HG03159 (cell line): ENCODE measurements at regions not wholly inside any gene's neighbourhood (a gene's known extent, or its start where the extent isn't known, plus 50 kb on each side); places are given as distances from the start of the nearest gene placed in this dataset.
"Not testable (repeated sequence)": the region's sequence is repeated elsewhere in the genome, so short reads cannot be mapped to it uniquely, and the experiment has no call there.

Experiments used
- ATAC-seq: cut with Tn5 transposase; IDR thresholded peaks from one replicate; pipeline ENCODE4 v1.9.1; 2021; ENCODE audit warnings: mild to moderate bottlenecking, moderate library complexity; ENCODE audit not compliant: unreplicated experiment

DNA sequence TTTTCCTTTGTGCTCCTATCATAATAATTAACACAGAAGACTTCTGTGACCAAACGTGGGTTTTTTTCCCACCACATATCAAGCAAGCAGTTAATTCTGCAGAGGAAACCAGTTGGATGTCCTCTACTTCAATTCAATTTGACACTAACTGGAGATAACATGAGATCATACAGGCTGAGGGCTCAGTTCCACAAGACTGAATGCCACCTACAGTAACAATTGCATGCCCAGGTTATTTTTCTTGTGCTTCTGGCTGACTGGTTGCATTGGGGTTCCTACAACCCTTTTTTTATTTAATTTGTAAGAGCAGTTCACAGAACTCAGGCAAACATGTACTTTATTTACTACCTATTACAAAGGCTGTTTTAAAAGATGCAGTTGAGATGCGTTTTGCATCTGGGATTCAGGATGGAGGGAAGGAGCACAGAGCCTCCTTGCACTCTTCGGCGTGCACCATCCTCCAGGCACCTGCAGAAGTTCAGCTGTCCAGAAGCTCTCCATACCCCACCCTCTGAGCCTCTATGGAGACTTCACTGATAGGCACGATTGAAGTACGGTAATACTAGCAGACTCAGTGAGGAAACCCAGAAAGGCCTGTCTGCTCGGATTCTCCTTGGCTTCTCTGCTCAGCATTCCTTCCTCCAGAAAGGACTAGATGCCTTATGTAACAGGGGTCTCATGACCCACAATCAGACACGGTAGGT is 425.2 kb upstream of the CDH9 start:
- ATAC-seq: no peak

DNA sequence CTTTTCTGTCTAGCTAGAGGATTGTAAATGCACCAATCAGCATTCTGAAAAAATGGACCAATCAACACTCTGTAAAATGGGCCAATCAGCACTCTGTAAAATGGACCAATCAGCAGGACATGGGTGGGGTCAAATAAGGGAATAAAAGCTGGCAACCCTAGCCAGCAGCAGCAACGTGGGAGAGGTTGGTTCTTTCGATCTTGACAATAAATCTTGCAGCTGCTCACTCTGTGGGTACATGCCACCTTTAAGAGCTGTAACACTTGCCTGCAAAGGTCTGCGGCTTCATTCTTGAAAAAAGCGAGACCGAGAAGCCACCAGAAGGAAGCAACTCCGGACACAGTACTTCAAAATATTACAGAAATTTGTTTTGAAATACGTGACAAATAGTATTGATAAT is 424.6 kb upstream of the CDH9 start:
- ATAC-seq: no peak

DNA sequence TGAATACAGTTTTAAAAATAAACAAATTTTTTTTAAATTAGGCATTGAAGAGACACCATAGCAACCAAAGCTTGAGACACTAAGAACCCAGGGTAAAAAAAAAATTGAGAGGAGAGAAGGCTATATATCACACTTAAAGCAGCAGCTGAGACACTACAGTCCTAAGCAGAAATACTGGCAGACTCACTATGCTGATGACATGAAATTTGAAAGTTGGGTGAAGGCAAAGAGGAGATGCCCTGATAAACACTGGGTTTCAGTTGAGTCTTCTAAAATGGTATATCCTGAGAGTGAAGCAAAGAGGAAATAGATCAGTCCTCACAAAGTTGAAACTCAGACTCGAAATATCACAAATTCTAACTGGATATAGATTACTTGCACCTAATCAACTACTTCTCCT is 419.9 kb upstream of the CDH9 start:
- no peak for ATAC-seq

- ATAC-seq: no peak
Observed at GRCh38 chr5:27451377-27451776, 413.0 kb upstream of the CDH9 start.

- ATAC-seq: no peak
Observed at GRCh38 chr5:27450607-27451006, 412.2 kb upstream of the CDH9 start.

DNA sequence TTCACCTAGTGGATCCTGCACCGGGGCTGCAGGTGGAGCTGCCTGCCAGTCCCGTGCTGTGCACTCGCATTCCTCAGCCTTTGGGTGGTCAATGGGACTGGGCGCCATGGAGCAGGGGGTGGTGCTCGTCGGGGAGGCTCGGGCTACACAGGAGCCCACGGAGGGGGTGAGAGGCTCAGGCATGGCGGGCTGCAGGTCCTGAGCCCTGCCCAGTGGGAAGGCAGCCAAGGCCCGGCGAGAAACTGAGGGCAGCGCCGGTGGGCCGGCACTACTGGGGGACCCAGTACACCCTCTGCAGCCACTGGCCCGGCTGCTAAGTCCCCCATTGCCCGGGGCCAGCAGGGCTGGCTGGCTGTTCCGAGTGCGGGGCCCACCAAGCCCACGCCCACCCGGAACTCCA is 401.0 kb upstream of the CDH9 start:
- ATAC-seq: not testable (repeated sequence)

DNA sequence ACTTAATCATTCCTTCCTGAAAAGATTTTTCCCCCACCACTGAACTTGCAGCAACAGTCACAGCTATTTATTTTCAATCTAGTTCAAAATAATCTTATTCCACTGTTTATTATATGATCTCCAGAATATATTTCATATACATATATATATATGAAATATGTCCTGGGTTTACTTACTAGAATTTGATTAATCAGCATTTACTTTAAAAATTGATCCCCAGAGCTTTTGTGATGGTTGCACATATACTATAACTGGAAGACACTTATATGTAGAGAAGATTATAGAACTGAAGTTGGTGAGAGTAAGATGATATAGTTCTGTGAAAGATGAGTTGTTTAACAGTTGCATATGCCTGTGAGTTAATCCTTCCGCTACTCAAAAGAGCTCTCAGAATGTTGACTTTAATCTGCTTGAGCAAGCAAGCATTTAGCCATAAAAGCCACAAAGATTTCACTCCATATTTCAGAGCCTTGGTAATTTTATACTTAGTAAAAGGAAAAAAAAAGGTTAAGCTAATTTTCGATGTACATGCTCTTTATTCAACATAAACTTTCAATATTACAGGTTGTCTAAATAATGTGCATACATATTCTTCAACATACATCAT is 399.3 kb upstream of the CDH9 start:
- no peak for ATAC-seq

- no peak for ATAC-seq
Observed at GRCh38 chr5:27434335-27434734, 395.9 kb upstream of the CDH9 start.

DNA sequence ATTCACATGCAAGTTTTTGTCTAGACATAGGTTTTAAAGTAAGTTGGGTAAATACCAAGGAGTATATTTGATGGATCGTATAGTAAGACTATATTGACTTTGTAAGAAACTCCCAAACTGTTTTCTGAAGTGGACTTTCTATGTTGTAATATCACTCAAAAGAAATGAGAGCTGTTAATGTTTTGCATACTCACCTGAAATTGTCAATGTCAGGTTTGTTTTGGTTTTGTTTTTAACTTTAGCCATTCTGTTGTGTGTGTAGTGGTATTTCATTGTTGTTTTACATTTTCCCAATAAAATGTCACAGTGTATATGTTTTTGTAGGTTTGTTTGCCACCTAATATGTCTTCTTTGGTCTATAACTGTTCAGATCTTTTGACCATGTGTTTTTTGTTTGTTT is 375.7 kb upstream of the CDH9 start:
- no peak for ATAC-seq

GRCh38 chr5:27412384-27412783 is 374.0 kb upstream of the CDH9 start:
- ATAC-seq: no peak

GRCh38 chr5:27406020-27406419 is 367.6 kb upstream of the CDH9 start:
- no peak for ATAC-seq

DNA sequence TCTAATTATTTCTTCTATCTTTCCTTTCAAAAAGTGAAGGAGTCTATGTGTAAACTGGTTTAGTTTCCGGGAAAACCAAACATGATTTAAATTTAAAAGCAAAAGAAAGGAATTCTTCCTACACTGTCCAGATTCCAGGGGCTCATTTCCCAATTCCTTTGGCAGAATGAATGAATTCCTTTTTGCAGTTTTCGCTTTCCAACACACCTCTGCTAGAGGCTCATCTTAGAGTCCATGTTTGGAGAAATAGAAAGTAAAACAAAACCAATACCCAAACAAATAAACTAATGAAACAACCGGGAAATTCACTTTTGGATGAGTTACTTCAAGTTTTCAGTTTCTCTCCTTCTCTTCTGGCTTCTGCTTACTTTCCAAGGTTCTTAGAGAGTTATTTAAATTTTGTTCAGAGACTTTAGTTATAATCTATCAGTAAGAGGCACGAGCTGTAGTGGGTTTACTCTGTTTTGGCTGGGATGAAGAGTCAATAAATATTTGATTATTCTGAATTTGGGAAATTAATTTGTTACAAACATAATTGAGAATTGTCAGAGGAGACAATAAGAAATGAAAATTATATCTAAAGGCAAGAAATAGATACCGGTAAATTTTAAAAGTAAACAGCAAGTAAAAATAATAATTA is 365.0 kb upstream of the CDH9 start:
- ATAC-seq: no peak

- no peak for ATAC-seq
Observed at GRCh38 chr5:27402828-27403227, 364.4 kb upstream of the CDH9 start.

- no peak for ATAC-seq
Observed at GRCh38 chr5:27396998-27397397, 358.6 kb upstream of the CDH9 start.

- no peak for ATAC-seq
Observed at GRCh38 chr5:27392716-27393115, 354.3 kb upstream of the CDH9 start.

GRCh38 chr5:27389696-27390095 is 351.3 kb upstream of the CDH9 start:
- no peak for ATAC-seq

DNA sequence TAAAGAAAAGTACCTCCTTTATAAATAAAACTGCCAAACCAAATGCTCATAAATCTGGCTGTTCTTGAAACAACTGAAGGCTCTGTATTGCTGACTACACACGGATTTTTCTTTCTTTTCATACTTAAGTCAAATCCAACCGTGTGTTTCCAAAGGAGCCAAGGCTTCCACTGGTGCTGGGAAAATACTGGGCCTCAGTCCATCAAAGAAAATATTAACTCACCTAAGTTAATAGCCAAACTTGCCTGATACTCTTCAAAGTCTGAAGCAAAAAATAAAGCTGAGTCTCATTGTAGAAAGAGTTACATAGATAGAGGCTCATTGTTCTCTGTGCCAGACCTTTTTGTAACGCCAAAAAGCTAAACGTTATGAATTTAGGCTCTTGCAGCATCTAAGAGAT is 350.4 kb upstream of the CDH9 start:
- ATAC-seq: no peak

- no peak for ATAC-seq
Observed at GRCh38 chr5:27387535-27388073, 349.2 kb upstream of the CDH9 start.

DNA sequence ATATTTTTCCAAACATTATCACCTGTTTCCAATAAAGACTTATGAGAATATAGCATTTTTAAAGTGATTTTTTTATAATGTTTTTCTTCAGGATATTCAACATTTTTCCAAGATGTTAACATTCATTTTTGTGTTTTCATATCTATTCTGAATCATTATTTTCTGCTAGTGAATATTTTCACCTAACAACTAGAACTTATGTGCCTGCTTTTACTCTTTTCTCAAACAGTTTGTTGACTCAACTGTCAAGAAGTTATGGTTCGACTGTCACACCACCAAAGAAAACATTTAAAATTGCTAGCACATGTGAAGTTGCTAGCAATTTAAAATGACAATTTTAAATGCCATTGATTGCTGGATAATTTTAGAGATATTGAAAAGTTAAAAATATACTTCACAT is 343.3 kb upstream of the CDH9 start:
- ATAC-seq: no peak

DNA sequence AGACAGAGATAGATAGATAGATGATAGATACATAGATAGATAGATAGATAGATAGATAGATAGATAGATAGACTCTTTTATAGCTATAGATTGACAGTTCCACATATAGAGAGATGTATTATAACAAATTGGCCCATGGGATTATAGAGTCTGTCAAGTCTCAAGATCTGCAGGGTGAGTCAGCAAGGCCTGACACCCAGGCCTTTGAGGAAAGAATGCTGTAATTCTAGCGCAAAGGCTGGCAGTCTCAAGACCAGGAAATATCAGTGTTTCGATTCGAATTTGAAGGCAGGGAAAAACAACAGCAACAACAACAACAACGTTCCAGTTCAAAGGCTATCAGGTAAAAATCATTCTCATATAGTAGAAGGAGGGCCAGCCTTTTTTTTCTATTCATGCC is 339.2 kb upstream of the CDH9 start:
- no peak for ATAC-seq

- no peak for ATAC-seq
Observed at GRCh38 chr5:27353970-27354369, 315.6 kb upstream of the CDH9 start.

GRCh38 chr5:27353540-27353939 is 315.2 kb upstream of the CDH9 start:
- no peak for ATAC-seq
